ENCODE measurements at regions not wholly inside any gene's neighbourhood (a gene's known extent, or its start where the extent isn't known, plus 50 kb on each side); places are given as distances from the start of the nearest gene placed in this dataset.
"Not testable (repeated sequence)": the region's sequence is repeated elsewhere in the genome, so short reads cannot be mapped to it uniquely, and the experiment has no call there.

- H3K79me2 ChIP-seq (ENCODE audit: low read length), result no peaks in the 10 kb centered on the region
- H3K4me3 ChIP-seq (ENCODE audit: low read length), result no peak overlapping the region
- ATAC-seq (no peak), DNase-seq (no peak)
- H3K9me2 ChIP-seq (replicated peaks; ENCODE audit: low read length), result no peaks in the 10 kb centered on the region
- H3K4me2 ChIP-seq (ENCODE audit: low read length), result no peak overlapping the region
- H3K9ac ChIP-seq (ENCODE audit: low read length), result no peak overlapping the region
- BruUV-seq (replicated peaks), result no TSS peak
- ChIA-PET CTCF (no interaction called here), POLR2A (ENCODE audit: unreplicated experiment) (no interaction called here)
- H3K27me3 ChIP-seq (ENCODE audit: low read length), result peaks cover 61% of the 10 kb centered on the region
- H3K27ac ChIP-seq (ENCODE audit: low read length), result no peak overlapping the region
- H3K36me3 ChIP-seq (ENCODE audit: low read depth, low read length), result no peaks in the 10 kb centered on the region
- intact Hi-C loops (cut with micrococcal nuclease), result no loop called here
- H4K20me1 ChIP-seq (ENCODE audit: low read length), result no peaks in the 10 kb centered on the region
- TF ChIP-seq CTCF (conservative IDR thresholded peaks at IDR 0.05; ENCODE audit: low read depth, low read length) (no peak), EZH2phosphoT487 (IDR thresholded peaks at IDR 0.05; ENCODE audit: borderline replicate concordance, low read length) (no peak), EZH2 (IDR thresholded peaks at IDR 0.05; ENCODE audit: low read length, unreplicated experiment) (no peak)
- no peaks in the 10 kb centered on the region for H3F3A ChIP-seq (ENCODE audit: low read length, unreplicated experiment)
- no peaks in the 10 kb centered on the region for H3K4me1 ChIP-seq (ENCODE audit: insufficient read depth, low read length)
- H3K9me3 ChIP-seq (ENCODE audit: low read length), result no peaks in the 10 kb centered on the region
- H2AFZ ChIP-seq (ENCODE audit: low read length), result no peak overlapping the region
These were observed 278.4 kb downstream of the AACS start for GRCh38 chr12:125343649-125344048.

GRCh38 chr12:125346362-125346761 lies 281.1 kb downstream of the AACS start:
- Histone ChIP-seq H4K20me1 (ENCODE audit: low read length) (no peaks in the 10 kb centered on the region), H3K9ac (ENCODE audit: low read length) (no peak overlapping the region), H3F3A (ENCODE audit: low read length, unreplicated experiment) (no peaks in the 10 kb centered on the region), H3K79me2 (ENCODE audit: low read length) (no peaks in the 10 kb centered on the region), H3K4me3 (ENCODE audit: low read length) (no peak overlapping the region), H3K9me3 (ENCODE audit: low read length) (no peaks in the 10 kb centered on the region), H3K36me3 (ENCODE audit: low read depth, low read length) (no peaks in the 10 kb centered on the region), H3K4me2 (ENCODE audit: low read length) (no peak overlapping the region), H3K27ac (ENCODE audit: low read length) (no peak overlapping the region), H2AFZ (ENCODE audit: low read length) (no peak overlapping the region), H3K4me1 (ENCODE audit: insufficient read depth, low read length) (no peaks in the 10 kb centered on the region), H3K9me2 (replicated peaks; ENCODE audit: low read length) (no peaks in the 10 kb centered on the region), H3K27me3 (ENCODE audit: low read length) (peaks cover 77% of the 10 kb centered on the region)
- no TSS peak for BruUV-seq (replicated peaks)
- DNase-seq, result peak; percentile 11
- intact Hi-C loops (cut with micrococcal nuclease), result no loop called here
- TF ChIP-seq EZH2 (IDR thresholded peaks at IDR 0.05; ENCODE audit: low read length, unreplicated experiment), result no peak
- peak; percentile 28; the same call in 1 of the 2 replicates for TF ChIP-seq CTCF (conservative IDR thresholded peaks at IDR 0.05; ENCODE audit: low read depth, low read length)
- POLR2A ChIA-PET (ENCODE audit: unreplicated experiment), result no interaction called here
- CTCF ChIA-PET, result no interaction called here
- no peak for ATAC-seq

- no peaks in the 10 kb centered on the region for H4K20me1 ChIP-seq (ENCODE audit: low read length)
- H3K9ac ChIP-seq (ENCODE audit: low read length), result no peak overlapping the region
- H3K4me2 ChIP-seq (ENCODE audit: low read length), result no peak overlapping the region
- H3K9me2 ChIP-seq (replicated peaks; ENCODE audit: low read length), result no peaks in the 10 kb centered on the region
- H3K27me3 ChIP-seq (ENCODE audit: low read length), result peaks cover 44% of the 10 kb centered on the region
- H3K27ac ChIP-seq (ENCODE audit: low read length), result no peak overlapping the region
- H3F3A ChIP-seq (ENCODE audit: low read length, unreplicated experiment), result no peaks in the 10 kb centered on the region
- ChIA-PET CTCF (no interaction called here), POLR2A (ENCODE audit: unreplicated experiment) (no interaction called here)
- TF ChIP-seq CTCF (conservative IDR thresholded peaks at IDR 0.05; ENCODE audit: low read depth, low read length) (peak; percentile 26; the same call in 1 of the 2 replicates), EZH2phosphoT487 (IDR thresholded peaks at IDR 0.05; ENCODE audit: borderline replicate concordance, low read length) (no peak)
- H3K4me1 ChIP-seq (ENCODE audit: insufficient read depth, low read length), result no peaks in the 10 kb centered on the region
- H3K36me3 ChIP-seq (ENCODE audit: low read depth, low read length), result no peaks in the 10 kb centered on the region
- H3K79me2 ChIP-seq (ENCODE audit: low read length), result no peaks in the 10 kb centered on the region
- H3K4me3 ChIP-seq (ENCODE audit: low read length), result no peak overlapping the region
- intact Hi-C loops (cut with micrococcal nuclease), result no loop called here
- no peaks in the 10 kb centered on the region for H3K9me3 ChIP-seq (ENCODE audit: low read length)
- no TSS peak for BruUV-seq (replicated peaks)
- ATAC-seq (no peak), DNase-seq (no peak)
- H2AFZ ChIP-seq (ENCODE audit: low read length), result no peak overlapping the region
These were observed 286.6 kb downstream of the AACS start for GRCh38 chr12:125351788-125352187.

GRCh38 chr12:125353002-125353401 lies 287.8 kb downstream of the AACS start:
- ATAC-seq; H3K9me2 ChIP-seq (replicated peaks; ENCODE audit: low read length); H2AFZ ChIP-seq (ENCODE audit: low read length); H3K36me3 ChIP-seq (ENCODE audit: low read depth, low read length); DNase-seq; intact Hi-C loops (cut with micrococcal nuclease); POLR2A ChIA-PET (ENCODE audit: unreplicated experiment); BruUV-seq (replicated peaks); H3K27ac ChIP-seq (ENCODE audit: low read length); H3F3A ChIP-seq (ENCODE audit: low read length, unreplicated experiment); H3K9ac ChIP-seq (ENCODE audit: low read length); H3K4me3 ChIP-seq (ENCODE audit: low read length); H4K20me1 ChIP-seq (ENCODE audit: low read length); H3K79me2 ChIP-seq (ENCODE audit: low read length); H3K4me2 ChIP-seq (ENCODE audit: low read length); CTCF ChIA-PET; H3K4me1 ChIP-seq (ENCODE audit: insufficient read depth, low read length); H3K9me3 ChIP-seq (ENCODE audit: low read length): not testable (repeated sequence)
- peaks cover 38% of the 10 kb centered on the region for H3K27me3 ChIP-seq (ENCODE audit: low read length)

Measured in PC-3 (cell line).